Testis (tissue), 2 donors: ENCODE measurements at regions not wholly inside any gene's neighbourhood (a gene's known extent, or its start where the extent isn't known, plus 50 kb on each side); places are given as distances from the start of the nearest gene placed in this dataset.

Experiments used
- DNase-seq: peaks from one replicate; pipeline ENCODE4 v3.0.0-alpha.2; 2019
- H3K27ac ChIP-seq, 2 donors: fragments of 200-600 bp; sonication (generic); one replicate each; pipeline ENCODE4 v1.5.1; 2019
- H3K27me3 ChIP-seq: fragments of 200-600 bp; sonication (generic); one replicate; pipeline ENCODE4 v1.5.1; 2019
- H3K36me3 ChIP-seq: fragments of 200-600 bp; sonication (generic); one replicate; pipeline ENCODE4 v1.5.1; 2017; ENCODE audit warnings: low read depth; ENCODE audit errors: missing control alignments
- H3K4me1 ChIP-seq: fragments of 200-600 bp; sonication (generic); one replicate; pipeline ENCODE4 v1.5.1; 2019
- H3K4me3 ChIP-seq, 2 donors: fragments of 200-600 bp; sonication (generic); one replicate each; pipeline ENCODE4 v1.5.1; 2017 to 2019
- H3K9me3 ChIP-seq: fragments of 200-600 bp; sonication (generic); one replicate; pipeline ENCODE4 v1.5.1; 2017
- CTCF ChIP-seq, 3 experiments: fragments of 450-650 bp in 2 of 3; fragments of 200-600 bp in 1 of 3; sonication (generic) in 1 of 3; IDR thresholded peaks; one replicate each; pipeline ENCODE4 v1.5.1; 2016 to 2019; ENCODE audit warnings: antibody characterized with exemption in 3 of 3, mild to moderate bottlenecking in 2 of 3, moderate library complexity in 1 of 3
- POLR2A ChIP-seq: fragments of 450-650 bp; IDR thresholded peaks from one replicate; pipeline ENCODE4 v1.6.1; 2017; ENCODE audit warnings: antibody characterized with exemption, mild to moderate bottlenecking, moderate library complexity
- whole genome bisulfite sequencing, 2 donors: methylation state at CpG; one replicate each; pipeline ENCODE4 v1.1.5; 2018; 5-methylcytosine and 5-hydroxymethylcytosine counted together
- intact Hi-C: fragments of 100-400 bp; cut with DNase I; formaldehyde crosslinking; loops from one replicate; pipeline ENCODE4 v1.15.1; 2023; ENCODE audit warnings: low total_unique reads

- 59 to 73% methylated on average over 7 of the region's 7 CpGs for WGBS, 2 donors
- Histone ChIP-seq H3K9me3 (no peaks in the 10 kb centered on the region), H3K27me3 (no peaks in the 10 kb centered on the region), H3K4me1 (peaks cover 7% of the 10 kb centered on the region), H3K27ac (no peak overlapping the region), H3K36me3 (no peaks in the 10 kb centered on the region), H3K4me3 (no peak overlapping the region)
- intact Hi-C loops: no loop called here
- TF ChIP-seq POLR2A (no peak), CTCF (IDR thresholded peaks at IDR 0.05) (no peak)
- DNase-seq: no peak
Measured at GRCh38 chr6:169384291-169384690, 130.6 kb upstream of the THBS2 start.

GRCh38 chr6:169383265-169383664 is 129.6 kb upstream of the THBS2 start:
- H3K4me1 ChIP-seq: peaks cover 3% of the 10 kb centered on the region
- 70 to 71% methylated on average over 6 of the region's 6 CpGs for WGBS, 2 donors
- no peaks in the 10 kb centered on the region for H3K27me3 ChIP-seq
- H3K4me3 ChIP-seq: no peak overlapping the region
- no peak overlapping the region for H3K27ac ChIP-seq
- H3K36me3 ChIP-seq: no peaks in the 10 kb centered on the region
- H3K9me3 ChIP-seq: no peaks in the 10 kb centered on the region
- TF ChIP-seq POLR2A (no peak), CTCF (IDR thresholded peaks at IDR 0.05) (no peak)
- DNase-seq: no peak
- intact Hi-C loops: no loop called here

GRCh38 chr6:169382735-169383134 is 129.1 kb upstream of the THBS2 start:
- intact Hi-C loops: no loop called here
- no peak for TF ChIP-seq POLR2A
- no peak for TF ChIP-seq CTCF (IDR thresholded peaks at IDR 0.05)
- WGBS, 2 donors: 26 to 50% methylated on average over 1 of the region's 1 CpG
- Histone ChIP-seq H3K36me3 (no peaks in the 10 kb centered on the region), H3K4me3 (no peak overlapping the region), H3K27ac (no peak overlapping the region), H3K9me3 (no peaks in the 10 kb centered on the region), H3K4me1 (no peaks in the 10 kb centered on the region), H3K27me3 (no peaks in the 10 kb centered on the region)
- no peak for DNase-seq

GRCh38 chr6:169381988-169382387 is 128.3 kb upstream of the THBS2 start:
- no peaks in the 10 kb centered on the region for H3K9me3 ChIP-seq
- no peaks in the 10 kb centered on the region for H3K4me1 ChIP-seq
- H3K4me3 ChIP-seq: no peak overlapping the region
- 37 to 45% methylated on average over 5 to 6 of the region's 6 CpGs for WGBS, 2 donors
- H3K36me3 ChIP-seq: no peaks in the 10 kb centered on the region
- TF ChIP-seq CTCF (IDR thresholded peaks at IDR 0.05) (no peak), POLR2A (no peak)
- no peak for DNase-seq
- no peaks in the 10 kb centered on the region for H3K27me3 ChIP-seq
- H3K27ac ChIP-seq: no peak overlapping the region
- intact Hi-C loops: no loop called here

- no peak for TF ChIP-seq CTCF (IDR thresholded peaks at IDR 0.05)
- no peak for TF ChIP-seq POLR2A
- Histone ChIP-seq H3K4me3 (no peak overlapping the region), H3K9me3 (no peaks in the 10 kb centered on the region), H3K4me1 (no peaks in the 10 kb centered on the region), H3K27me3 (no peaks in the 10 kb centered on the region), H3K36me3 (no peaks in the 10 kb centered on the region), H3K27ac (no peak overlapping the region)
- intact Hi-C loops: no loop called here
- WGBS, 2 donors: 61 to 72% methylated on average over 5 to 8 of the region's 8 CpGs
- DNase-seq: no peak
Measured at GRCh38 chr6:169380493-169380892, 126.8 kb upstream of the THBS2 start.
